OCI-LY1 (cell line): ENCODE measurements at regions not wholly inside any gene's neighbourhood (a gene's known extent, or its start where the extent isn't known, plus 50 kb on each side); places are given as distances from the start of the nearest gene placed in this dataset.

Experiments
- H2AFZ ChIP-seq: fragments of 200-600 bp; sonication (generic), shearing (Covaris generic); 2 replicates; pipeline ENCODE4 v1.6.0; 2014; ENCODE audit warnings: antibody characterized with exemption, mild to moderate bottlenecking, low read length
- H3F3A ChIP-seq: fragments of 200-600 bp; sonication (generic), shearing (Covaris generic); 2 replicates; pipeline ENCODE4 v1.6.0; 2014; ENCODE audit warnings: mild to moderate bottlenecking, antibody characterized with exemption, low read length, moderate library complexity; ENCODE audit not compliant: insufficient read depth
- H3K27ac ChIP-seq: fragments of 200-600 bp; sonication (generic); 2 replicates; pipeline ENCODE4 v1.5.1; 2014; ENCODE audit warnings: low read length, mixed run types, mild to moderate bottlenecking, low read depth; ENCODE audit not compliant: poor library complexity, severe bottlenecking
- H3K27me3 ChIP-seq: fragments of 200-600 bp; sonication (generic); 2 replicates; pipeline ENCODE4 v1.6.0; 2014; ENCODE audit warnings: antibody characterized with exemption, mild to moderate bottlenecking, low read length, moderate library complexity; ENCODE audit not compliant: insufficient read depth
- H3K36me3 ChIP-seq: fragments of 200-600 bp; sonication (generic); 2 replicates; pipeline ENCODE4 v1.6.1; 2014; ENCODE audit warnings: mild to moderate bottlenecking, antibody characterized with exemption, low read length, moderate library complexity, mixed read lengths; ENCODE audit not compliant: insufficient read depth
- H3K4me1 ChIP-seq: fragments of 200-600 bp; sonication (generic); 2 replicates; pipeline ENCODE4 v1.5.1; 2014; ENCODE audit warnings: mild to moderate bottlenecking, low read length, moderate library complexity; ENCODE audit not compliant: insufficient read depth, severe bottlenecking
- H3K4me2 ChIP-seq: fragments of 200-600 bp; sonication (generic), shearing (Covaris generic); 2 replicates; pipeline ENCODE4 v1.6.1; 2014; ENCODE audit warnings: low read length
- H3K4me3 ChIP-seq: fragments of 200-600 bp; sonication (generic); 2 replicates; pipeline ENCODE4 v1.5.1; 2014; ENCODE audit warnings: low read length, low read depth, mild to moderate bottlenecking, mixed read lengths; ENCODE audit not compliant: poor library complexity, severe bottlenecking
- H3K79me2 ChIP-seq: fragments of 200-600 bp; shearing (Covaris generic); 2 replicates; pipeline ENCODE4 v1.6.1; 2016; ENCODE audit warnings: mixed run types, low read length, mixed read lengths; ENCODE audit not compliant: insufficient read depth
- H3K9ac ChIP-seq: fragments of 200-600 bp; sonication (generic), shearing (Covaris generic); 2 replicates; pipeline ENCODE4 v1.6.1; 2014; ENCODE audit warnings: mild to moderate bottlenecking, low read length, mixed read lengths
- H3K9me2 ChIP-seq: fragments of 200-600 bp; sonication (generic), shearing (Covaris generic); 2 replicates; pipeline ENCODE4 v1.6.1; 2014; ENCODE audit warnings: low read depth, mild to moderate bottlenecking, low read length, mixed read lengths
- H3K9me3 ChIP-seq: fragments of 200-600 bp; shearing (Covaris generic); 2 replicates; pipeline ENCODE4 v1.6.1; 2014; ENCODE audit warnings: low read length, mixed read lengths
- H4K20me1 ChIP-seq: fragments of 200-600 bp; sonication (generic), shearing (Covaris generic); 2 replicates; pipeline ENCODE4 v1.6.0; 2016; ENCODE audit warnings: mild to moderate bottlenecking, low read length; ENCODE audit not compliant: insufficient read depth
- EZH2 ChIP-seq: fragments of 200-600 bp; sonication (generic), shearing (Covaris generic); IDR thresholded peaks from 2 replicates; pipeline ENCODE4 v1.8.0; 2017; ENCODE audit warnings: borderline replicate concordance, mixed run types, mild to moderate bottlenecking, antibody characterized with exemption, low read length, moderate library complexity, mixed read lengths
- TF ChIP-seq, protein P1 (sequence below): fragments of 200-600 bp; sonication (generic), shearing (Covaris generic); IDR thresholded peaks from 2 replicates; pipeline ENCODE4 v1.5.1; 2017; ENCODE audit warnings: mild to moderate bottlenecking, antibody characterized with exemption, low read length, moderate library complexity, mixed read lengths

- Histone ChIP-seq H3K9me3 (no peaks in the 10 kb centered on the region), H2AFZ (no peak overlapping the region), H3K27ac (no peak overlapping the region), H3K27me3 (no peaks in the 10 kb centered on the region), H3K4me3 (no peak overlapping the region), H3K4me1 (no peaks in the 10 kb centered on the region), H3K36me3 (no peaks in the 10 kb centered on the region), H3K4me2 (no peak overlapping the region), H3K9ac (no peak overlapping the region), H3K9me2 (no peaks in the 10 kb centered on the region), H3F3A (no peaks in the 10 kb centered on the region), H3K79me2 (no peaks in the 10 kb centered on the region), H4K20me1 (no peaks in the 10 kb centered on the region)
- no peak for TF ChIP-seq EZH2
- TF ChIP-seq, protein P1, sequence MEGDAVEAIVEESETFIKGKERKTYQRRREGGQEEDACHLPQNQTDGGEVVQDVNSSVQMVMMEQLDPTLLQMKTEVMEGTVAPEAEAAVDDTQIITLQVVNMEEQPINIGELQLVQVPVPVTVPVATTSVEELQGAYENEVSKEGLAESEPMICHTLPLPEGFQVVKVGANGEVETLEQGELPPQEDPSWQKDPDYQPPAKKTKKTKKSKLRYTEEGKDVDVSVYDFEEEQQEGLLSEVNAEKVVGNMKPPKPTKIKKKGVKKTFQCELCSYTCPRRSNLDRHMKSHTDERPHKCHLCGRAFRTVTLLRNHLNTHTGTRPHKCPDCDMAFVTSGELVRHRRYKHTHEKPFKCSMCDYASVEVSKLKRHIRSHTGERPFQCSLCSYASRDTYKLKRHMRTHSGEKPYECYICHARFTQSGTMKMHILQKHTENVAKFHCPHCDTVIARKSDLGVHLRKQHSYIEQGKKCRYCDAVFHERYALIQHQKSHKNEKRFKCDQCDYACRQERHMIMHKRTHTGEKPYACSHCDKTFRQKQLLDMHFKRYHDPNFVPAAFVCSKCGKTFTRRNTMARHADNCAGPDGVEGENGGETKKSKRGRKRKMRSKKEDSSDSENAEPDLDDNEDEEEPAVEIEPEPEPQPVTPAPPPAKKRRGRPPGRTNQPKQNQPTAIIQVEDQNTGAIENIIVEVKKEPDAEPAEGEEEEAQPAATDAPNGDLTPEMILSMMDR = no peak
Observed at GRCh38 chr21:27221077-27221476, 254.2 kb upstream of the ADAMTS5 start.

DNA sequence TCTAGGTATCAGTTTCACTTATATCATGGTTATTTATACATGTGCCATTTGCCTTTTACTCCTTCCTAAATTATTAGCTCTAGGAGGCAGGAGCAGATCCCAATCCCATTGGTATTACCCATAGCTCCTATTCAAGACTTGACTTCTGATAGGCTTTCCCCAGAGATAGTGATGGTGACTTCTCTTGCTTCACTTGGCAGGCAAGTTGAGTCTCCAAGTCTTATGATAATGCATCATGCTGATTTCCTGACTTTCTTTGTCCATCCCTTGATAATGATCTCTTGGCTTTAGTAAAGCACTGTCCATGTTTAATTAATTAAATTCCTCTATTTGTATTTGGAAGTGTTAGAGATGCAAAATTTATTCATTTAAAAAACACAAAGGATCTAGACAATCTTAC lies 253.5 kb upstream of the ADAMTS5 start:
- H3K27me3 ChIP-seq = no peaks in the 10 kb centered on the region
- no peaks in the 10 kb centered on the region for H3K79me2 ChIP-seq
- H3K4me3 ChIP-seq = no peak overlapping the region
- TF ChIP-seq, protein P1 = no peak
- TF ChIP-seq EZH2 = no peak
- no peaks in the 10 kb centered on the region for H3K36me3 ChIP-seq
- H4K20me1 ChIP-seq = no peaks in the 10 kb centered on the region
- H3K4me1 ChIP-seq = no peaks in the 10 kb centered on the region
- no peaks in the 10 kb centered on the region for H3F3A ChIP-seq
- no peak overlapping the region for H3K4me2 ChIP-seq
- H3K27ac ChIP-seq = no peak overlapping the region
- no peak overlapping the region for H2AFZ ChIP-seq
- no peaks in the 10 kb centered on the region for H3K9me2 ChIP-seq
- no peak overlapping the region for H3K9ac ChIP-seq
- no peaks in the 10 kb centered on the region for H3K9me3 ChIP-seq

DNA sequence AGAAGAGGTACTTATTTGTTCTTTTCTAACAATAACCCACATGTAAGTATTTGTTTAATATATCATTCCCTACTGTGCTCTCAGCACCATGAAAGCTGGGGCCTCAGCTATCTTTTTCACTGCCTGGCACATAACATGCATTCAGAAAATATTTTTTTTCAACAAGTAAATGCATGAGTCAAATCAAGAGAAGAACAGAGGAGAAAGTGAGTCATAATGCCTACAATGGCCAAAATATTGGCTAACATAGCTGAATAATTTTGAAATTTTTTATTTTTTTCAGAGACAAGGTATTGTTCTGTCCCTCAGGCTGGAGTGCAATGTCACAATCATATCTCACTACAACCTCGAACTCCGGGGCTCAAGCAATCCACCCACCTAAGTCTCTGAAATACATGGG lies 252.2 kb upstream of the ADAMTS5 start:
- no peaks in the 10 kb centered on the region for H3K9me3 ChIP-seq

More for the DNA sequence above, 252.2 kb upstream of the ADAMTS5 start:
- Histone ChIP-seq H3K27me3 (no peaks in the 10 kb centered on the region), H2AFZ (no peak overlapping the region), H3K4me1 (no peaks in the 10 kb centered on the region), H3K9ac (no peak overlapping the region), H3K36me3 (no peaks in the 10 kb centered on the region), H3K9me2 (no peaks in the 10 kb centered on the region), H3F3A (no peaks in the 10 kb centered on the region), H3K79me2 (no peaks in the 10 kb centered on the region), H4K20me1 (no peaks in the 10 kb centered on the region), H3K27ac (no peak overlapping the region), H3K4me2 (no peak overlapping the region), H3K4me3 (no peak overlapping the region)
- no peak for TF ChIP-seq EZH2
- TF ChIP-seq, protein P1 = no peak
